Central memory CD8-positive, alpha-beta T cell (primary cell): ENCODE measurements at regions not wholly inside any gene's neighbourhood (a gene's known extent, or its start where the extent isn't known, plus 50 kb on each side); places are given as distances from the start of the nearest gene placed in this dataset.

ENCODE experiments used
- ATAC-seq: fragments of 150-1000 bp; cut with Tn5 transposase; replicated peaks from 2 replicates; pipeline ENCODE4 v1.10.0; 2022; ENCODE audit warnings: mild to moderate bottlenecking, moderate FRiP score, moderate number of reproducible peaks; ENCODE audit not compliant: poor library complexity, severe bottlenecking; ENCODE audit errors: extremely low read depth
- DNase-seq, 2 donors: peaks; one replicate each; pipeline ENCODE4 v3.0.0; 2021; ENCODE audit warnings: low spot score in 2 of 2
- H3K27ac Mint-ChIP-seq: one replicate; pipeline ENCODE4 v1.8.0; 2022; ENCODE audit warnings: low read depth, mild to moderate bottlenecking, moderate library complexity, mixed read lengths
- H3K27me3 Mint-ChIP-seq: one replicate; pipeline ENCODE4 v1.8.0; 2022; ENCODE audit warnings: mixed read lengths
- H3K36me3 Mint-ChIP-seq: one replicate; pipeline ENCODE4 v1.8.0; 2022; ENCODE audit warnings: mild to moderate bottlenecking, moderate library complexity, mixed read lengths; ENCODE audit not compliant: insufficient read depth
- H3K4me1 Mint-ChIP-seq: one replicate; pipeline ENCODE4 v1.8.0; 2022; ENCODE audit warnings: mixed read lengths
- H3K4me3 Mint-ChIP-seq: one replicate; pipeline ENCODE4 v1.8.0; 2022; ENCODE audit warnings: mild to moderate bottlenecking, moderate library complexity, mixed read lengths
- H3K9me3 Mint-ChIP-seq: one replicate; pipeline ENCODE4 v1.8.0; 2022; ENCODE audit warnings: mixed read lengths

DNA sequence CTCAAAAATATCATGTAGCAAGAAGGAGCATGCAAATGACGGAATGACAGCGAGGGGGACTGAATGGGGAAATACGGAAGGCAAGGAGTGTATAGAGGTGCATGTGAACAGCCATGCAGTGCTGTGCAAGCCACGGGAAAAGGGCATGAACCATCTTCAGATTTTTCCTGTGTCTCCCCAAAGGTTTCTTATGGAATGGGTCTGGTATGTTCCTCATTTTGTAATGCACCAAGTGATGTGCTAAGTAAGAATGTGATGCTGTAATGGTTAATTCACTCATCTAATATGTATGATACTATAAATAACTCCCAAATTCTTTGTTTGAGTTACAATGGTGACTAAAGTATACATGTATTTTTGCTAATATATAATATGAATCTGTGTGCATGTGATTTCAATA, 99.0 kb upstream of the DAB2 start:
- Mint-ChIP-seq H3K9me3 (no peaks in the 10 kb centered on the region), H3K36me3 (no peaks in the 10 kb centered on the region), H3K27ac (no peak overlapping the region), H3K4me3 (no peak overlapping the region), H3K4me1 (no peaks in the 10 kb centered on the region), H3K27me3 (peaks cover 46% of the 10 kb centered on the region)
- ATAC-seq: no peak
- DNase-seq: no peak

DNA sequence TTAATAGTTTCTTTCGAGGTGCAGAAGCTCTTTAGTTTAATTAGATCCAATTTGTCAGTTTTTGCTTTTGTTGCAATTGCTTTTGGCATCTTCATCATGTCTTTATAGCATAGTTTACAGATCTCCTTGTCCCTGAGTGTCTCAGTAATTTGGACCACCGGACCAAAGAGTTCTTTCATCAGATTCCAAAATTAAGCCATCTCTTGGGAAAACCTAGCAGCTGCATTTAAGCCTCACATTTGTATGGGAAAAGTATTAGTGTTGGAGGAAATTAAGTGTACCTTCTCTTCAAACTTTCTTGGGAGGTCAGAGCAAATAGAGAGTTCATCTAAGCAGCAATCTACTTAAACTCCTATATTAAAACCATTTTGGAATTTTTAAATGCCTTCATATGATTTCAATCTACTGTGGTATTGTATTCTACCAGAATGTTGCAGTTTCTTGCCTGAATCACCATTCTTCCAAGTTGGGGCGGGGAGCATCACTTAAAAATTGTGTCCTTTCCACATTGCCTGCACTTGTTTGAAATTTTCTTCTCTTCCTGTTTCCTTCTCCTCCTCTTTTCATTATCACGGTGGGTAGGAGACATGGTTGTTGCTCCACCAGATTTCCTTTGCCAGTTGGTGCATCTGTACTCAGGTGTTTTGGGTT, 97.3 kb upstream of the DAB2 start:
- Mint-ChIP-seq H3K4me3 (no peak overlapping the region), H3K27ac (no peak overlapping the region), H3K27me3 (peaks cover 38% of the 10 kb centered on the region), H3K4me1 (no peaks in the 10 kb centered on the region), H3K9me3 (no peaks in the 10 kb centered on the region), H3K36me3 (no peaks in the 10 kb centered on the region)
- DNase-seq: no peak
- ATAC-seq: no peak

DNA sequence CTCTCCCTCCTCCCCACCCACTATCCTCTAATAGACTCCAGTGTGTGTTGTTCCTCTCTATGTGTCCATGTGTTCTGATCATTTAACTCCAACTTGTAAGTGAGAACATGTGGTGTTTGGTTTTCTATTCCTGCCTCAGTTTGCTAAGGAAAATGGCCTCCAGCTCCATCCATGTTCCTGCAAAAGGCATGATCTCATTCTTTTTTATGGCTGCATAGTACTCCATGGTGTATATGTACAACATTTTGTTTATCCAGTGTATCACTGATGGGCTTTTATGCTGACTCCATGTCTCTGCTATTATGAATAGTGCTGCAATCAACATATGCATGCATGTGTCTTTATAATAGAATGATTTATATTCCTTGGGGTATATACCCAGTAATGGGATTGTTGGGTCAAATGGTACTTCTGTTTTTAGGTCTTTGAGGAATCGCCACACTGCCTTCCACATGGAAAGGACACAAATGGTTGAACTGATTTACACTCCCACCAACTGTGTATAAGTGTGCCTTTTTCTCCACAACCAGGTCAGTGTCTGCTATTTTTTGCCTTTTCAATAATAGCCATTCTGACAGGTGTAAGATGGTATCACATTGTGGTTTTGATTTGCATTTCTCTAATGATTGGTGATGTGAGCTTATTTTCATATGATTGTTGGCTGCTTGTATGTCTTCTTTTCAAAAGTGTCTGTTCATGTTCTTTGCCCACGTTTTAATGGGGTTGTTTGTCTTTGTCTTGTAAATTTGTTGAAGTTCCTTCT, 96.5 kb upstream of the DAB2 start:
- H3K4me3 Mint-ChIP-seq: no peak overlapping the region
- no peaks in the 10 kb centered on the region for H3K36me3 Mint-ChIP-seq
- no peaks in the 10 kb centered on the region for H3K9me3 Mint-ChIP-seq
- DNase-seq (no peak), ATAC-seq (no peak)
- no peaks in the 10 kb centered on the region for H3K4me1 Mint-ChIP-seq
- H3K27ac Mint-ChIP-seq: no peak overlapping the region
- peaks cover 32% of the 10 kb centered on the region for H3K27me3 Mint-ChIP-seq

DNA sequence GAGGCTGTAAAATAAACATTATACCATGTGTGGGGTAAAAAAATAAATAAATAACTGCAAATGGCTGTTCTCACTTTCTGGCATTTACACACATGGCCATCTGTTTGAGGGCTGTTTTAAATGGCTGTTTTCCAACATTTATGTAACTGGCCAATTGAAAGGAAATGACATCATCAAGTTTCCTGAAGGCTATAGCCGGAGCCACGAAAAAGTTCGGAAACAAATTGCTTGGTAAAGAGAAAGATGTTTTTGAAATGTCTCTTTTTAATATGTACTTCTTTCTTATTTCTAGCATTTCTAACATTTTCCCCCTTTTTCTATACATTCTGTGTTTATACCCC, 95.4 kb upstream of the DAB2 start:
- no peak overlapping the region for H3K27ac Mint-ChIP-seq
- H3K9me3 Mint-ChIP-seq: no peaks in the 10 kb centered on the region
- no peaks in the 10 kb centered on the region for H3K4me1 Mint-ChIP-seq
- no peak overlapping the region for H3K4me3 Mint-ChIP-seq
- peaks cover 32% of the 10 kb centered on the region for H3K27me3 Mint-ChIP-seq
- ATAC-seq: no peak
- DNase-seq: no peak
- H3K36me3 Mint-ChIP-seq: no peaks in the 10 kb centered on the region

DNA sequence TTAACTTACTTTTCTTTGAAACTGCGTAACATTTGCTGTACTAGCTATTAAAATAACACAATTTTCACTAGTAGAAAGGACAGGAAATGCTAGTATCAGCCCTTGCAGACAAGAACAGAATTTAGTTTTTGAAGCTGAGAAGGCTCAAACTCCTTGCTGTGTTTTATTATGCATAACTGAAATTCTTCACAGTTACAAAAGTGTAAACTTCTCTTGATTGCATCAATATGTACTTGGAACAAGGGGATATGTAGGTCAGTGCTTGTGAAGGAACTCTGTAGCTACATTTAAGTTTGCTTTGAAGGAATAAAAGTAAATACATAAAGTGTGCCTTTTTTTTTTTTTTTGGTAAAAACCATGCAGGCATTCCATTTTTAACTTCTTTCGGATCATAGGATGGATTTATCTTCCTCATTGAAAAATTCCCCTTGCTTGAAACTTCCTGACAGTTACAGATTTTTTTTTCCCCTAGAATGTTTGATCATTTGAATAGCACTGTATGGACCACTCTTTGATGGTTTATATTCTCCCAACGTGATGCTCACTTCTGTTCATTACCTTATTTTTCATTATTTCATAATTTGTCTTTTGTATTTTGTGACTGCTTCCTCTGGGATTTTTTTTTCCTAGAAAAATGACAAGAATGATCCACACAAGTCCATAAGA, 94.9 kb upstream of the DAB2 start:
- Mint-ChIP-seq H3K27me3 (peaks cover 32% of the 10 kb centered on the region), H3K4me1 (no peaks in the 10 kb centered on the region), H3K4me3 (no peak overlapping the region), H3K27ac (no peak overlapping the region), H3K9me3 (no peaks in the 10 kb centered on the region), H3K36me3 (no peaks in the 10 kb centered on the region)
- no peak for DNase-seq
- no peak for ATAC-seq

DNA sequence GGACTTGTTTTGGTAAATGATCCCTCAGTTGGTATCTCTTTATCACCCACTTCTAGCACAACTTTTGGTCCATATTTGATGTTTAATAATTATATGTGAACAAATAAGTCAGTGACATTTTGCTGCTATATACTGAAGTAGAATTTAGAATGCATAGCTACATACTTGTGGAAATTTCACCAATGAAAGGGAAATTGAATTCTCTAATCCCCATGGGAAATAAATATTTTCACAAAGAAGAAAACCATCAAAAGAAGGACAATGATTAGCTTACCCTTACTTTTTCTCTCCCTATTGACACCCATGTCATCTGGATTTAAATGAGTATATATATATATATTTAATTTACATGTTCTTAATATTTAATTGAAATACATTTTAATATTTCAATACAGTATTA, 94.3 kb upstream of the DAB2 start:
- H3K9me3 Mint-ChIP-seq: no peaks in the 10 kb centered on the region
- no peaks in the 10 kb centered on the region for H3K4me1 Mint-ChIP-seq

DNA sequence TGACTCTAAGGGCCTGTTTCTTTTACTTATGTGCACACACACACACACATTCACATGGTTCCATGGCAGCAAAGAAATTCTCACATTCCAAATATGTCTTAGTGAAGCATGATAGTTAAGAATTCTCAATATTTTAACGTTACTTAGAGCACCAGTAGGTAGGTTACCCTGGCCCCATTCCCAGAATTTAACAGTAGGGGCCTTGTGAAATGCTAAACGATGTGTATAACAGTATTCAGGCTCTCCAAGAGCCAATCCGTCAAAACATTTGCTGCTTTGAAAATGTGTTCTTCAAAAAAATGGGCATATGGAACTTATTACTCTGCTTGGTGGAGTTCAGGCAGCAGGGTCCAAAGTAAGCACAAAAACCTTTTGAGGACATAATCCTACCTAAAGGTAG, 93.7 kb upstream of the DAB2 start:
- Mint-ChIP-seq H3K4me1 (no peaks in the 10 kb centered on the region), H3K9me3 (no peaks in the 10 kb centered on the region), H3K27ac (no peak overlapping the region), H3K27me3 (peaks cover 25% of the 10 kb centered on the region), H3K36me3 (no peaks in the 10 kb centered on the region), H3K4me3 (no peak overlapping the region)
- DNase-seq (no peak), ATAC-seq (no peak)

More for the DNA sequence above, 94.3 kb upstream of the DAB2 start:
- H3K4me3 Mint-ChIP-seq: no peak overlapping the region
- peaks cover 31% of the 10 kb centered on the region for H3K27me3 Mint-ChIP-seq
- H3K27ac Mint-ChIP-seq: no peak overlapping the region
- DNase-seq: no peak
- H3K36me3 Mint-ChIP-seq: no peaks in the 10 kb centered on the region
- ATAC-seq: no peak

DNA sequence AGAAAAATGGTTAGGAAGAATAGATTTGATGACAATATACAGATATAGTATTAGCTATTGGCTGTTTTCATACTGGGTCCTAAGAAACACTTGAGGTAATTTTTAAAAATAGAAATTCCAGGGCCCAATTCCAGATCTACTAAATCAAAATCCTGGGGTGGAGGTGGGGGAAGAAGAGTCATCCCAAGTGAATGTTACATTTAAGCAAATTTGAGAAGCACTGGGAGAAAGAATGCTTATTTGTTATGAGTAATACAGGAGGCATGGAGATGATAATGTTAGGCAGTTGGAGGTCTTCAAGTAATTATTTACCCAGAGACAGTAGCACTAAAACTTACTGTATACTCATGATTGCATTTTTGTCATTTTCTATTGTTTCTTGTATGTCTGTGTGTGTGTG, 93.0 kb upstream of the DAB2 start:
- Mint-ChIP-seq H3K27ac (no peak overlapping the region), H3K9me3 (no peaks in the 10 kb centered on the region), H3K4me3 (no peak overlapping the region), H3K36me3 (no peaks in the 10 kb centered on the region), H3K27me3 (peaks cover 18% of the 10 kb centered on the region), H3K4me1 (no peaks in the 10 kb centered on the region)
- no peak for ATAC-seq
- no peak for DNase-seq

DNA sequence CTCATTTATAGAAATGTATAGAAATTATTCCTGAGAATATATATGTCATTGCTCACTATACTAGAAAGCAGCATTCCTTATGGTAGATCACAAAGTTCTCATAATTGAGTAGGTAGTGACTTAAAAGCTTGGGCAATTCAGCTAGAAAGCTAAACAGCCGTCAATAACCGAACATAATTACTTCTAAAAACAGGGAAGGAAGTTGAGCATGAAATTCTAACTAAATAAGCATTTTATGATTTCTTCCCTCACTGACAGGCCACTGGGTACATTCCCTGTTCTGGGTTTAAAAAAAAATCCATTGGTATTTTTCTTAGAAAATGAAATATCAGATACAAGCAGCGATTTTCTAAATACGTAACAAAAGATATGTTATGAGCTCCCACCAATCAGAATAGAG, 91.1 kb upstream of the DAB2 start:
- no peak overlapping the region for H3K27ac Mint-ChIP-seq
- H3K4me3 Mint-ChIP-seq: no peak overlapping the region
- H3K4me1 Mint-ChIP-seq: no peaks in the 10 kb centered on the region
- H3K9me3 Mint-ChIP-seq: no peaks in the 10 kb centered on the region
- peaks cover 8% of the 10 kb centered on the region for H3K27me3 Mint-ChIP-seq
- no peaks in the 10 kb centered on the region for H3K36me3 Mint-ChIP-seq
- ATAC-seq (no peak), DNase-seq (no peak)

DNA sequence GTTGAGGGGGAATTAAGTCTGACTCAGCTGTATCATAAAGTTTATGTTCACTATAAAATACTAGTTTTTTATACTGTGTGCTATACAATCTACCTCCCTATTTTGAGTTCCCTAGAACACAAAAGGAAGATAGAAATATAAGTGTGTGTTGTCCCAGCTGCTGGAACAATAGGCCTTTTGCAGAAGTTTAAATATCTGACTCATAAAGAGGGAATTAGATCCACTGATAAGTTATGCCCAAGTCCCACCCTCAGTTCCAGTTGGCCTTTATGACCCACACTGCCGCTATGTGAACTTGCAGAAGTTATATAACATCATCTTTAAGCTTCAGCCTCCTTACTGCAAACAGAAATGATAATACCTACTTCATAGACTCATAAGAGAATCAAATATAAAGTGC, 88.5 kb upstream of the DAB2 start:
- peaks cover 25% of the 10 kb centered on the region for H3K27me3 Mint-ChIP-seq
- no peaks in the 10 kb centered on the region for H3K4me1 Mint-ChIP-seq
- no peak for ATAC-seq
- no peak for DNase-seq
- no peak overlapping the region for H3K27ac Mint-ChIP-seq
- H3K4me3 Mint-ChIP-seq: no peak overlapping the region
- H3K36me3 Mint-ChIP-seq: no peaks in the 10 kb centered on the region
- H3K9me3 Mint-ChIP-seq: no peaks in the 10 kb centered on the region

DNA sequence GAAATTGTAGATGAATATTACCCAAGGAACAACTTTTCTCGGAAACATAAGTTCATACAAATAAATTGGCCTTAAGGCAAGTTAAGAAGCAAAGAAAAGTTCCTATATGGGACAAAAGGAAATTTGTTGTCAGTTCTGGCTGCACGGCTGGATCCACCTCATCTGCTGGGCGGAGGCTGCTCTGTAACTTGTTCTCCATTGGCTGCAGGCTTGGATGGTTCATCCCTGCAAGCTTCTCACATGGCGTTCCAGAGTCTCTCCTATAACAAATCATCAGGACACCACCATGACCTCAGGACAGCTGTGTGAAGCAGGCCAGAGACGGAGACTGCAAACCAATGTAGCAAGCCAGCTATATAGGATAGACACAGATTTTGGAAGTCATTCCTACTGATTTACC, 81.4 kb upstream of the DAB2 start:
- ATAC-seq: no peak
- no peak overlapping the region for H3K27ac Mint-ChIP-seq
- DNase-seq: no peak
- no peaks in the 10 kb centered on the region for H3K4me1 Mint-ChIP-seq
- H3K4me3 Mint-ChIP-seq: no peak overlapping the region
- H3K27me3 Mint-ChIP-seq: peaks cover 67% of the 10 kb centered on the region
- H3K36me3 Mint-ChIP-seq: no peaks in the 10 kb centered on the region
- no peaks in the 10 kb centered on the region for H3K9me3 Mint-ChIP-seq

DNA sequence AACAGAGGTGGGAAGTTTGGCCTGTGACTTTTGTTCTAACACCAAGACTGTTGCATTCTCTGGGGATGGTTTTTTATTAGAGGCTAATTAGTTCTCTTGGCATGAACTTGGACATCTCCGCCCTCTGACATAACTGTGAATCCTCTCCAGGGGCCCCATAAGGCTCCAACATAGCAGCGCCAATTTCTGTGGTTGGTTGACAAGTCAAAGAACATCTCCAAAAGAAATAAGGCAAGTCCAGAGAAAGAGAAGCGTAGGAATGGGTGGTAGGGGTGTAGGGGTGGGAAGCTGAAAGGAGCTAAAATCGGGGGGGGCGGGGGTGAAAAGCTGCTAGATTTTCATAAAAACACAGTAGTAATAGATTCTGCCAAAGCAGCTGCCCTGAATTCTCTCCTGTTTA, 81.0 kb upstream of the DAB2 start:
- no peaks in the 10 kb centered on the region for H3K9me3 Mint-ChIP-seq
- H3K4me3 Mint-ChIP-seq: no peak overlapping the region
- H3K27me3 Mint-ChIP-seq: peaks cover 64% of the 10 kb centered on the region
- DNase-seq (no peak), ATAC-seq (no peak)
- no peaks in the 10 kb centered on the region for H3K36me3 Mint-ChIP-seq
- no peaks in the 10 kb centered on the region for H3K4me1 Mint-ChIP-seq
- no peak overlapping the region for H3K27ac Mint-ChIP-seq

DNA sequence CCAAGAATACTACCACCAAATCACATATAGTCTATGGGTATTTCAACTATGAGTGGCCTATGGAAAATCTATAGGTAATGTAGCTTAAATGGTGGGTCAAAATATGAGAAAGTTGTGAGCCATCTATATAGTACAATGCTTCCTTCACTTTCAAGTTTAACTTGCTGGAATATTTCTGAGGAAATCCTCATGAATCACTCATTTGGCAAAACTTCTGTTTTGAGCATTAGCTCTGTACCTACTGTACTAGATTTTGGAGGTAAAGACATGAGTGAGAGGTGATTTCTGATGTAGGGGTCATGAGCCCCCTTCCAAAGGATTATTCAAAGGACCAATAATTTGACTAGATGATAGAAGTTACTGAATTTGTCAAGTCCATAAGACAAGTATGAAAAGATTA, 80.6 kb upstream of the DAB2 start:
- DNase-seq (no peak), ATAC-seq (no peak)
- no peak overlapping the region for H3K27ac Mint-ChIP-seq

More for the DNA sequence above, 80.6 kb upstream of the DAB2 start:
- Mint-ChIP-seq H3K4me3 (no peak overlapping the region), H3K4me1 (no peaks in the 10 kb centered on the region), H3K27me3 (peaks cover 64% of the 10 kb centered on the region), H3K9me3 (no peaks in the 10 kb centered on the region), H3K36me3 (no peaks in the 10 kb centered on the region)
